Heart left ventricle (tissue), 13 donors: ENCODE measurements at regions not wholly inside any gene's neighbourhood (a gene's known extent, or its start where the extent isn't known, plus 50 kb on each side); places are given as distances from the start of the nearest gene placed in this dataset.

Experiments
- POLR2A ChIP-seq, 2 donors: fragments of 450-650 bp; IDR thresholded peaks; one replicate each; pipeline ENCODE4 v1.6.1; 2017; ENCODE audit warnings: antibody characterized with exemption in 2 of 2, mild to moderate bottlenecking in 2 of 2, moderate library complexity in 2 of 2
- TF ChIP-seq, protein P1 (sequence below), 12 donors: fragments of 200-600 bp; sonication (generic) in 4 of 12; IDR thresholded peaks; one replicate each; pipeline versions ENCODE4 v1.5.0 to v1.8.0; 2018 to 2022; ENCODE audit warnings: antibody characterized with exemption in 12 of 12, mild to moderate bottlenecking in 5 of 12
- donor health status: ischemic (EF 13 %, LVEDD 7.1; RV severe dilation, severe dysfunction).
- donor health status: DM: no; HTN: yes; CAD: no.
- donor health status: DM: no; HTN: no; CAD: no.
- donor health status: ischemic (EF 25% LVEDD 6.9; RV normal size, moderate dysfunction).
- donor health status: ischemic (EF 25% LVEDD 5.7; RV mildly dilated, moderate dysfunction).
- donor health status: ischemic (EF 35%, LVEDD 5.7; RV mildly dilated, moderate dysfunction).
- donor health status: nonischemic (EF 11% LVEDD 7.7; RV severe dilation, severe dysfunction).
- donor health status: DM: yes; HTN: yes; CAD: no.
- donor health status: PGD.
- donor health status: ischemic (EF 29% LVEDD 5.4; RV normal size, mild dysfunction).
- donor health status: nonischemic (EF 23%, LVEDD 6.1; RV moderate dilation, normal function).

DNA sequence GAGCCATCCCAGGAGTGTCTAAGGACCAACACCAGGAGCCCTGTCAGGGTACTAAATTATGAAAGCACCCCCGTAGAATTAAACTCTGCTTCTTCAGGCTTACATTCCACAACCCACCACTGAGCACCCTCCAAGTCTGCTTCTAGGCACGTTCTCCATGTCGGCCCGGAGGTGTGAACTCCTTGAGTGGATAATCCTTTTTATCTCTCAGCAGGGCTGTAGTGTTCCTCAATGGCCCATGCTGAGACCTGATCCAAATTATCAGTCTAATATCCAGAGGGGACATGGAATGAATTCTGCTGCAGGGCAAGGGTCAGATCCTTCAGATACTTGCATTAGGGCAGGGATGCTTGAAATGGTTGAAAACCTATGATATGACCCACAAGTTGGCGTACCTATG is 55.9 kb upstream of the TARP start:
- TF ChIP-seq, protein P1, sequence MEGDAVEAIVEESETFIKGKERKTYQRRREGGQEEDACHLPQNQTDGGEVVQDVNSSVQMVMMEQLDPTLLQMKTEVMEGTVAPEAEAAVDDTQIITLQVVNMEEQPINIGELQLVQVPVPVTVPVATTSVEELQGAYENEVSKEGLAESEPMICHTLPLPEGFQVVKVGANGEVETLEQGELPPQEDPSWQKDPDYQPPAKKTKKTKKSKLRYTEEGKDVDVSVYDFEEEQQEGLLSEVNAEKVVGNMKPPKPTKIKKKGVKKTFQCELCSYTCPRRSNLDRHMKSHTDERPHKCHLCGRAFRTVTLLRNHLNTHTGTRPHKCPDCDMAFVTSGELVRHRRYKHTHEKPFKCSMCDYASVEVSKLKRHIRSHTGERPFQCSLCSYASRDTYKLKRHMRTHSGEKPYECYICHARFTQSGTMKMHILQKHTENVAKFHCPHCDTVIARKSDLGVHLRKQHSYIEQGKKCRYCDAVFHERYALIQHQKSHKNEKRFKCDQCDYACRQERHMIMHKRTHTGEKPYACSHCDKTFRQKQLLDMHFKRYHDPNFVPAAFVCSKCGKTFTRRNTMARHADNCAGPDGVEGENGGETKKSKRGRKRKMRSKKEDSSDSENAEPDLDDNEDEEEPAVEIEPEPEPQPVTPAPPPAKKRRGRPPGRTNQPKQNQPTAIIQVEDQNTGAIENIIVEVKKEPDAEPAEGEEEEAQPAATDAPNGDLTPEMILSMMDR (IDR thresholded peaks at IDR 0.05): no peak
- no peak for TF ChIP-seq POLR2A (IDR thresholded peaks at IDR 0.05)
